SK-N-SH (cell line): ENCODE measurements at regions not wholly inside any gene's neighbourhood (a gene's known extent, or its start where the extent isn't known, plus 50 kb on each side); places are given as distances from the start of the nearest gene placed in this dataset.

Experiments used
- CTCF ChIA-PET: fragments of 300-600, 350-600 bp; formaldehyde crosslinking; extraction: SDS; loops from one replicate; lab custom pipeline; 2021; lab: Yijun Ruan, JAX
- POLR2A ChIA-PET: fragments of 350-600 bp; sonication (Branson Sonifier 250); formaldehyde crosslinking; extraction: SDS; loops from one replicate; lab custom pipeline; 2020; ENCODE audit warnings: antibody characterized with exemption, inconsistent platforms; lab: Yijun Ruan, JAX
- DNase-seq: peaks from one replicate; pipeline ENCODE4 v3.0.0; 2012
- H2AFZ ChIP-seq: fragments of 200-600 bp; sonication (generic); 2 replicates; pipeline ENCODE4 v1.8.1; 2016; ENCODE audit warnings: antibody characterized with exemption, mild to moderate bottlenecking, low read depth
- H3F3A ChIP-seq: fragments of 200-600 bp; sonication (generic); replicated peaks from 2 replicates; pipeline ENCODE3; 2016; ENCODE audit warnings: antibody characterized with exemption, mild to moderate bottlenecking; ENCODE audit not compliant: insufficient read depth
- H3K27ac ChIP-seq, 2 experiments: fragments of 200-500 bp in 1 of 2; fragments of 200-600 bp in 1 of 2; sonication (Bioruptor generic) in 1 of 2; sonication (generic), shearing (Covaris generic) in 1 of 2; 2 replicates each; pipeline versions ENCODE4 v1.5.1 to v1.6.1; 2014 to 2016; ENCODE audit warnings: low read depth in 2 of 2, inconsistent platforms in 1 of 2, low read length in 1 of 2, mild to moderate bottlenecking in 1 of 2, mixed read lengths in 1 of 2
- H3K27me3 ChIP-seq: fragments of 200-600 bp; sonication (generic), shearing (Covaris generic); 2 replicates; pipeline ENCODE4 v1.6.1; 2016; ENCODE audit warnings: mixed run types; ENCODE audit not compliant: insufficient read depth
- H3K36me3 ChIP-seq, 2 experiments: fragments of 200-500 bp in 1 of 2; fragments of 200-600 bp in 1 of 2; sonication (Bioruptor generic) in 1 of 2; sonication (generic) in 1 of 2; replicated peaks in 1 of 2; 2 replicates each; pipeline versions ENCODE3 to v1.5.1; 2014 to 2016; ENCODE audit warnings: low read length in 1 of 2, mild to moderate bottlenecking in 1 of 2; ENCODE audit not compliant: insufficient read depth in 2 of 2, control insufficient read depth in 1 of 2
- H3K4me1 ChIP-seq, 2 experiments: fragments of 200-500 bp in 1 of 2; fragments of 200-600 bp in 1 of 2; sonication (Bioruptor generic) in 1 of 2; sonication (generic), shearing (Covaris generic) in 1 of 2; 2 replicates each; pipeline versions ENCODE4 v1.5.1 to v1.6.1; 2014 to 2016; ENCODE audit warnings: low read depth in 1 of 2, low read length in 1 of 2, mixed run types in 1 of 2; ENCODE audit not compliant: insufficient read depth in 2 of 2, control insufficient read depth in 1 of 2
- H3K4me2 ChIP-seq: fragments of 200-600 bp; sonication (generic), shearing (Covaris generic); 2 replicates; pipeline ENCODE4 v1.6.1; 2017; ENCODE audit warnings: mixed run types
- H3K4me3 ChIP-seq, 2 experiments: fragments of 200-500 bp in 1 of 2; fragments of 200-600 bp in 1 of 2; sonication (Bioruptor generic) in 1 of 2; sonication (generic), shearing (Covaris generic) in 1 of 2; 2 replicates each; pipeline versions ENCODE4 v1.5.1 to v1.8.1; 2014 to 2016; ENCODE audit warnings: low read depth in 2 of 2, inconsistent platforms in 1 of 2, low read length in 1 of 2, mild to moderate bottlenecking in 1 of 2, mixed read lengths in 1 of 2, moderate library complexity in 1 of 2
- H3K79me2 ChIP-seq: fragments of 200-600 bp; sonication (generic); 2 replicates; pipeline ENCODE4 v1.8.1; 2017; ENCODE audit warnings: mild to moderate bottlenecking; ENCODE audit not compliant: insufficient read depth
- H3K9ac ChIP-seq: fragments of 200-600 bp; sonication (generic); 2 replicates; pipeline ENCODE4 v1.6.1; 2017; ENCODE audit warnings: mixed run types
- H3K9me2 ChIP-seq: fragments of 200-600 bp; sonication (generic); 2 replicates; pipeline ENCODE4 v1.6.1; 2017; ENCODE audit warnings: mixed run types
- H3K9me3 ChIP-seq: fragments of 200-600 bp; sonication (generic); 2 replicates; pipeline ENCODE4 v1.6.1; 2017; ENCODE audit warnings: mixed run types, mild to moderate bottlenecking, moderate library complexity
- H4K20me1 ChIP-seq: fragments of 200-600 bp; sonication (generic); 2 replicates; pipeline ENCODE4 v1.6.1; 2017; ENCODE audit warnings: mild to moderate bottlenecking, mixed run types; ENCODE audit not compliant: insufficient read depth
- ELF1 ChIP-seq: IDR thresholded peaks from 2 replicates; pipeline ENCODE4 v1.4.0; 2012
- EZH2phosphoT487 ChIP-seq: fragments of 200-600 bp; sonication (generic); IDR thresholded peaks from 2 replicates; pipeline ENCODE4 v1.6.1; 2017; ENCODE audit warnings: low read depth, mixed run types, mild to moderate bottlenecking, antibody characterized with exemption, moderate library complexity, borderline replicate concordance
- FOSL2 ChIP-seq: IDR thresholded peaks from 2 replicates; pipeline ENCODE4 v1.4.0; 2012; ENCODE audit warnings: low read depth, mild to moderate bottlenecking, moderate library complexity, borderline replicate concordance
- FOXM1 ChIP-seq: IDR thresholded peaks from 2 replicates; pipeline ENCODE4 v1.4.0; 2012; ENCODE audit warnings: low read depth, mild to moderate bottlenecking
- GABPA ChIP-seq: IDR thresholded peaks from 2 replicates; pipeline ENCODE4 v1.4.0; 2012; ENCODE audit warnings: low read depth, mild to moderate bottlenecking
- GATA2 ChIP-seq: sonication (generic); formaldehyde crosslinking; IDR thresholded peaks from 2 replicates; pipeline ENCODE4 v1.5.0; 2020; ENCODE audit warnings: mild to moderate bottlenecking, missing genetic modification reagents
- IRF3 ChIP-seq: fragments of 150-350 bp; IDR thresholded peaks from 2 replicates; pipeline ENCODE4 v1.6.1; 2016; ENCODE audit warnings: mild to moderate bottlenecking, low read depth, low read length
- JUND ChIP-seq: IDR thresholded peaks from 2 replicates; pipeline ENCODE4 v1.4.0; 2012
- MAX ChIP-seq: IDR thresholded peaks from 2 replicates; pipeline ENCODE4 v1.4.0; 2012; ENCODE audit warnings: low read depth
- MEF2A ChIP-seq: IDR thresholded peaks from 2 replicates; pipeline ENCODE4 v1.4.0; 2012; ENCODE audit warnings: low read depth, borderline replicate concordance
- PBX3 ChIP-seq: IDR thresholded peaks from 2 replicates; pipeline ENCODE4; 2012
- POLR2AphosphoS5 ChIP-seq: IDR thresholded peaks from 2 replicates; pipeline ENCODE4 v1.6.1; 2012; ENCODE audit warnings: low read depth, low read length
- RAD21 ChIP-seq: IDR thresholded peaks from 2 replicates; pipeline ENCODE4 v1.6.1; 2012; ENCODE audit warnings: mild to moderate bottlenecking, low read length
- RCOR1 ChIP-seq: fragments of 150-350 bp; IDR thresholded peaks from 2 replicates; pipeline ENCODE4 v1.6.1; 2017; ENCODE audit warnings: antibody characterized with exemption, low read length
- RFX5 ChIP-seq: IDR thresholded peaks from 2 replicates; pipeline ENCODE4 v1.6.1; 2012; ENCODE audit warnings: mild to moderate bottlenecking, improper control_type of control experiment, low read length
- SIN3A ChIP-seq: IDR thresholded peaks from 2 replicates; pipeline ENCODE4 v1.6.1; 2012; ENCODE audit warnings: low read depth, mild to moderate bottlenecking, low read length, moderate library complexity, borderline replicate concordance
- SMC3 ChIP-seq: IDR thresholded peaks from 2 replicates; pipeline ENCODE4 v1.6.1; 2012; ENCODE audit warnings: low read depth, low read length, improper control_type of control experiment
- TAF1 ChIP-seq: IDR thresholded peaks from 2 replicates; pipeline ENCODE4 v1.6.1; 2012; ENCODE audit warnings: low read depth, mild to moderate bottlenecking, low read length, moderate library complexity, borderline replicate concordance
- TEAD4 ChIP-seq: IDR thresholded peaks from 2 replicates; pipeline ENCODE4 v1.4.0; 2012; ENCODE audit warnings: mild to moderate bottlenecking, borderline replicate concordance; ENCODE audit not compliant: insufficient read depth
- USF1 ChIP-seq: IDR thresholded peaks from 2 replicates; pipeline ENCODE4 v1.4.0; 2012; ENCODE audit warnings: low read depth, borderline replicate concordance
- YY1 ChIP-seq: IDR thresholded peaks from 2 replicates; pipeline ENCODE4 v1.4.0; 2012; ENCODE audit warnings: low read depth, mild to moderate bottlenecking
- ZBTB33 ChIP-seq: IDR thresholded peaks from 2 replicates; pipeline ENCODE4 v1.4.0; 2012; ENCODE audit warnings: low read depth, borderline replicate concordance
- WGBS: methylation state at CpG from one replicate; pipeline ENCODE4 v1.1.6; 2017; ENCODE audit warnings: low lambda C conversion rate; 5-methylcytosine and 5-hydroxymethylcytosine counted together

- H3K9me2 ChIP-seq: no peaks in the 10 kb centered on the region
- no peaks in the 10 kb centered on the region for H3K4me1 ChIP-seq
- no peaks in the 10 kb centered on the region for H3F3A ChIP-seq
- H4K20me1 ChIP-seq: no peaks in the 10 kb centered on the region
- CTCF ChIA-PET: no interaction called here
- H3K36me3 ChIP-seq: no peaks in the 10 kb centered on the region
- no peak overlapping the region for H2AFZ ChIP-seq
- H3K9ac ChIP-seq: no peak overlapping the region
- TF ChIP-seq ELF1 (no peak), RCOR1 (no peak), JUND (no peak)
- POLR2A ChIA-PET: no interaction called here
- DNase-seq: no peak
- WGBS: 0% methylated on average over 2 of the region's 2 CpGs
- no peaks in the 10 kb centered on the region for H3K79me2 ChIP-seq
- no peak overlapping the region for H3K4me3 ChIP-seq
- H3K27ac ChIP-seq: no peak overlapping the region
- H3K27me3 ChIP-seq: no peaks in the 10 kb centered on the region; the same call in 1 of the 2 replicates
- no peak overlapping the region for H3K4me2 ChIP-seq
- no peaks in the 10 kb centered on the region for H3K9me3 ChIP-seq
These were observed 248.5 kb downstream of the SLITRK1 start for GRCh38 chr13:83633746-83634145.

GRCh38 chr13:83622422-83622784 is 259.9 kb downstream of the SLITRK1 start:
- no peak overlapping the region for H3K27ac ChIP-seq
- H3K9ac ChIP-seq: no peak overlapping the region
- H3F3A ChIP-seq: no peaks in the 10 kb centered on the region
- no peaks in the 10 kb centered on the region for H3K79me2 ChIP-seq
- TF ChIP-seq ZBTB33 (no peak), PBX3 (no peak), MAX (no peak), SMC3 (no peak), RAD21 (no peak), GABPA (no peak), POLR2AphosphoS5 (no peak), SIN3A (no peak), EZH2phosphoT487 (no peak), IRF3 (no peak), MEF2A (no peak), FOXM1 (no peak), FOSL2 (no peak), TEAD4 (no peak), GATA2 (CRISPR knock-in tag) (no peak), YY1 (no peak), RFX5 (no peak), TAF1 (no peak), USF1 (no peak)
- CTCF ChIA-PET: no interaction called here
- DNase-seq: no peak
- no peak overlapping the region for H2AFZ ChIP-seq
- no peaks in the 10 kb centered on the region for H3K4me1 ChIP-seq
- H3K4me3 ChIP-seq: no peak overlapping the region
- 3% methylated on average over 2 of the region's 2 CpGs for WGBS
- H3K4me2 ChIP-seq: no peak overlapping the region
- H3K36me3 ChIP-seq: no peaks in the 10 kb centered on the region
- H3K9me2 ChIP-seq: no peaks in the 10 kb centered on the region
- H3K27me3 ChIP-seq: no peaks in the 10 kb centered on the region; the same call in 1 of the 2 replicates
- POLR2A ChIA-PET: no interaction called here
- H4K20me1 ChIP-seq: no peaks in the 10 kb centered on the region
- no peaks in the 10 kb centered on the region for H3K9me3 ChIP-seq
